C4-2B (cell line): ENCODE measurements at regions not wholly inside any gene's neighbourhood (a gene's known extent, or its start where the extent isn't known, plus 50 kb on each side); places are given as distances from the start of the nearest gene placed in this dataset.

Experiments
- ZFX ChIP-seq: fragments of 450-650 bp; IDR thresholded peaks from 2 replicates; pipeline ENCODE4 v1.6.1; 2017
- TF ChIP-seq, protein P1 (sequence below): fragments of 450-650 bp; conservative IDR thresholded peaks from 2 replicates; pipeline ENCODE4 v1.5.1; 2017; ENCODE audit warnings: mild to moderate bottlenecking

DNA sequence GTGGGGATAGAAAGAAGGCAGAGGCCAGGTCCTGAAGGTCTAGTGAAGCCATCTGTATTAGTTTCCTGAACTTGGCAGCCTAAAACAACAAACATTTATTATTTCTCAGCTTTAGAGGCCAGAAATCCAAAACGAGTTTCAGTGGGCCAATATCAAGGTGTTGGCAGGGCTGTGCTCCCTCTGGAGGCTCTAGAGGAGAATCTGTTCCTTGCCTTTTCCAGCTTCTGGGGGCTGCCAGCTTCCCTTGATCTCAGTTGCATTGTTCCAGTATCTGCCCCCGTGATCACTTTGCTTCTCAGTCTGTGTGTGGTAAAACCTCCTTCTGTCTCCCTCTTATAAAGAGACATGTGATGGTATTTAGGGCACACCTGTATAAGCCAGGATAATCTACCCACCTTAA lies 82.4 kb downstream of the MAFB start:
- TF ChIP-seq, protein P1, sequence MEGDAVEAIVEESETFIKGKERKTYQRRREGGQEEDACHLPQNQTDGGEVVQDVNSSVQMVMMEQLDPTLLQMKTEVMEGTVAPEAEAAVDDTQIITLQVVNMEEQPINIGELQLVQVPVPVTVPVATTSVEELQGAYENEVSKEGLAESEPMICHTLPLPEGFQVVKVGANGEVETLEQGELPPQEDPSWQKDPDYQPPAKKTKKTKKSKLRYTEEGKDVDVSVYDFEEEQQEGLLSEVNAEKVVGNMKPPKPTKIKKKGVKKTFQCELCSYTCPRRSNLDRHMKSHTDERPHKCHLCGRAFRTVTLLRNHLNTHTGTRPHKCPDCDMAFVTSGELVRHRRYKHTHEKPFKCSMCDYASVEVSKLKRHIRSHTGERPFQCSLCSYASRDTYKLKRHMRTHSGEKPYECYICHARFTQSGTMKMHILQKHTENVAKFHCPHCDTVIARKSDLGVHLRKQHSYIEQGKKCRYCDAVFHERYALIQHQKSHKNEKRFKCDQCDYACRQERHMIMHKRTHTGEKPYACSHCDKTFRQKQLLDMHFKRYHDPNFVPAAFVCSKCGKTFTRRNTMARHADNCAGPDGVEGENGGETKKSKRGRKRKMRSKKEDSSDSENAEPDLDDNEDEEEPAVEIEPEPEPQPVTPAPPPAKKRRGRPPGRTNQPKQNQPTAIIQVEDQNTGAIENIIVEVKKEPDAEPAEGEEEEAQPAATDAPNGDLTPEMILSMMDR: 0 out of 2 replicates have a peak, but pooled peaks have one; percentile 5
- TF ChIP-seq ZFX: no peak
